ENCODE measurements at regions not wholly inside any gene's neighbourhood (a gene's known extent, or its start where the extent isn't known, plus 50 kb on each side); places are given as distances from the start of the nearest gene placed in this dataset.

DNA sequence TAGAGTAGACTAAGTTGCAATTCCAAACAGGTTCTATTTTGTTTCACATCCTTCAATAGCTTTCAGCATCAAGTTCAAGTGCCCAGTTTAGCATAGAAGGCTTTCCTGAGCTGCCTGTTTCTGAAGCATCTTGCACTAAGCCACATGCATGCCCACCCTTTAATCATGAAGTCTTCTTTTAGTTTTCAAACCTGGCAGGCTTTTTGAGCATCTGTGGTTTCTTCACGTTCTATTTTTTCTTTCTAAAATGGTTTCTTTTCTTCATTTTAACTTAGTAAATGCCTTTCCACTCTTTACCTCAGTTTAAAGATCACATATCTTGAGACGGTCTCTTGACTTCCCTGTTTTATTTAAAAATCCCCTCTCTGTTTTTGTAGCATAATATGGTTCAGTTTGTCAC is 360.1 kb downstream of the MAN2A1 start:
- TF ChIP-seq, protein P1, sequence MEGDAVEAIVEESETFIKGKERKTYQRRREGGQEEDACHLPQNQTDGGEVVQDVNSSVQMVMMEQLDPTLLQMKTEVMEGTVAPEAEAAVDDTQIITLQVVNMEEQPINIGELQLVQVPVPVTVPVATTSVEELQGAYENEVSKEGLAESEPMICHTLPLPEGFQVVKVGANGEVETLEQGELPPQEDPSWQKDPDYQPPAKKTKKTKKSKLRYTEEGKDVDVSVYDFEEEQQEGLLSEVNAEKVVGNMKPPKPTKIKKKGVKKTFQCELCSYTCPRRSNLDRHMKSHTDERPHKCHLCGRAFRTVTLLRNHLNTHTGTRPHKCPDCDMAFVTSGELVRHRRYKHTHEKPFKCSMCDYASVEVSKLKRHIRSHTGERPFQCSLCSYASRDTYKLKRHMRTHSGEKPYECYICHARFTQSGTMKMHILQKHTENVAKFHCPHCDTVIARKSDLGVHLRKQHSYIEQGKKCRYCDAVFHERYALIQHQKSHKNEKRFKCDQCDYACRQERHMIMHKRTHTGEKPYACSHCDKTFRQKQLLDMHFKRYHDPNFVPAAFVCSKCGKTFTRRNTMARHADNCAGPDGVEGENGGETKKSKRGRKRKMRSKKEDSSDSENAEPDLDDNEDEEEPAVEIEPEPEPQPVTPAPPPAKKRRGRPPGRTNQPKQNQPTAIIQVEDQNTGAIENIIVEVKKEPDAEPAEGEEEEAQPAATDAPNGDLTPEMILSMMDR (IDR thresholded peaks at IDR 0.05; ENCODE audit: low read length) = no peak
- TF ChIP-seq EZH2 (IDR thresholded peaks at IDR 0.05; ENCODE audit: borderline replicate concordance, low read length) = no peak

Measured in OCI-LY1 (cell line).